ENCODE measurements at regions not wholly inside any gene's neighbourhood (a gene's known extent, or its start where the extent isn't known, plus 50 kb on each side); places are given as distances from the start of the nearest gene placed in this dataset.
"Not testable (repeated sequence)": the region's sequence is repeated elsewhere in the genome, so short reads cannot be mapped to it uniquely, and the experiment has no call there.

GRCh38 chr20:25985597-25985996 is 288.9 kb upstream of the ZNF337 start:
- DNase-seq, result no peak

- peak; percentile 41 to 55 for DNase-seq
Measured at GRCh38 chr20:25984933-25985332, 288.3 kb upstream of the ZNF337 start.

GRCh38 chr20:25982701-25983100 is 286.0 kb upstream of the ZNF337 start:
- not testable (repeated sequence) for DNase-seq

- DNase-seq, result not testable (repeated sequence)
Measured at GRCh38 chr20:25978450-25979190, 282.0 kb upstream of the ZNF337 start.

- DNase-seq, result not testable (repeated sequence)
Measured at GRCh38 chr20:25975816-25976215, 279.2 kb upstream of the ZNF337 start.

GRCh38 chr20:25965203-25965602 is 268.6 kb upstream of the ZNF337 start:
- DNase-seq, result not testable (repeated sequence)

- DNase-seq, result not testable (repeated sequence)
Measured at GRCh38 chr20:25953876-25954275, 257.2 kb upstream of the ZNF337 start.

GRCh38 chr20:25935230-25935629 is 238.6 kb upstream of the ZNF337 start:
- not testable (repeated sequence) for DNase-seq

- not testable (repeated sequence) for DNase-seq
Measured at GRCh38 chr20:25932806-25933205, 236.2 kb upstream of the ZNF337 start.

GRCh38 chr20:25932170-25932569 is 235.5 kb upstream of the ZNF337 start:
- DNase-seq, result not testable (repeated sequence)

- DNase-seq, result not testable (repeated sequence)
Measured at GRCh38 chr20:25902321-25902720, 205.7 kb upstream of the ZNF337 start.

- not testable (repeated sequence) for DNase-seq
Measured at GRCh38 chr20:25898663-25899062, 202.0 kb upstream of the ZNF337 start.

- not testable (repeated sequence) for DNase-seq
Measured at GRCh38 chr20:25879096-25879495, 182.4 kb upstream of the ZNF337 start.

GRCh38 chr20:25868650-25868979 is 172.0 kb upstream of the ZNF337 start:
- DNase-seq, result not testable (repeated sequence)

GRCh38 chr20:25867776-25868649 is 171.4 kb upstream of the ZNF337 start:
- DNase-seq, result peak; percentile 57 to 66

GRCh38 chr20:25867015-25867775 is 170.5 kb upstream of the ZNF337 start:
- DNase-seq, result not testable (repeated sequence)

GRCh38 chr20:25865715-25866656 is 169.3 kb upstream of the ZNF337 start:
- peak; percentile 63 to 76 for DNase-seq

- DNase-seq, result not testable (repeated sequence)
Measured at GRCh38 chr20:25864963-25865714, 168.5 kb upstream of the ZNF337 start.

GRCh38 chr20:25864326-25864962 is 167.8 kb upstream of the ZNF337 start:
- DNase-seq, result no peak

GRCh38 chr20:25863536-25864325 is 167.1 kb upstream of the ZNF337 start:
- no peak for DNase-seq

All from activated CD4-positive, alpha-beta T cell treated with anti-CD3 and anti-CD28 coated beads for 4 hours (primary cell).